Neural cell (in vitro differentiated cells): ENCODE measurements at regions not wholly inside any gene's neighbourhood (a gene's known extent, or its start where the extent isn't known, plus 50 kb on each side); places are given as distances from the start of the nearest gene placed in this dataset.

Experiments
- H2AFZ ChIP-seq: fragments of 200-600, 300-800 bp; sonication (generic), shearing (Covaris generic); 2 replicates; pipeline ENCODE4 v1.6.0; 2014; ENCODE audit warnings: low read depth, mild to moderate bottlenecking, antibody characterized with exemption, low read length, moderate library complexity
- H3F3A ChIP-seq: fragments of 200-600 bp; shearing (Covaris generic); 2 replicates; pipeline ENCODE4 v1.6.1; 2016; ENCODE audit warnings: mild to moderate bottlenecking, moderate library complexity, mixed read lengths, antibody characterized with exemption, low read length; ENCODE audit not compliant: insufficient read depth, poor library complexity, severe bottlenecking
- H3K27ac ChIP-seq: fragments of 200-600, 300-800 bp; sonication (generic), shearing (Covaris generic); 2 replicates; pipeline ENCODE4 v1.5.1; 2014; ENCODE audit warnings: mild to moderate bottlenecking, low read length, moderate library complexity
- H3K27me3 ChIP-seq: fragments of 300-800, 200-600 bp; sonication (generic), shearing (Covaris generic); 2 replicates; pipeline ENCODE4 v1.6.0; 2014; ENCODE audit warnings: mild to moderate bottlenecking, low read depth, low read length, moderate library complexity; ENCODE audit not compliant: insufficient read depth
- H3K36me3 ChIP-seq: fragments of 300-800, 200-600 bp; sonication (generic), shearing (Covaris generic); 2 replicates; pipeline ENCODE4 v1.5.1; 2014; ENCODE audit warnings: mild to moderate bottlenecking, antibody characterized with exemption, low read length, moderate library complexity; ENCODE audit not compliant: insufficient read depth
- H3K4me2 ChIP-seq: fragments of 300-800, 200-600 bp; sonication (generic), shearing (Covaris generic); 2 replicates; pipeline ENCODE4 v1.6.0; 2014; ENCODE audit warnings: mild to moderate bottlenecking, low read length
- H3K4me3 ChIP-seq: fragments of 300-800, 200-600 bp; sonication (generic), shearing (Covaris generic); 2 replicates; pipeline ENCODE4 v1.5.1; 2014; ENCODE audit warnings: mild to moderate bottlenecking, low read length, moderate library complexity
- H3K79me2 ChIP-seq: fragments of 200-600 bp; shearing (Covaris generic); replicated peaks from 2 replicates; pipeline ENCODE4 v1.6.0; 2014; ENCODE audit warnings: mild to moderate bottlenecking, low read length, moderate library complexity; ENCODE audit not compliant: insufficient read depth
- H3K9ac ChIP-seq: fragments of 300-800, 200-600 bp; sonication (generic), shearing (Covaris generic); 2 replicates; pipeline ENCODE4 v1.6.1; 2016; ENCODE audit warnings: mild to moderate bottlenecking, low read length, mixed read lengths
- H3K9me2 ChIP-seq: fragments of 200-600 bp; shearing (Covaris generic); 2 replicates; pipeline ENCODE4 v1.6.1; 2016; ENCODE audit warnings: mild to moderate bottlenecking, low read length, mixed read lengths; ENCODE audit not compliant: insufficient read depth
- H3K9me3 ChIP-seq: fragments of 200-600, 300-800 bp; sonication (generic), shearing (Covaris generic); 2 replicates; pipeline ENCODE4 v1.6.1; 2016; ENCODE audit warnings: mild to moderate bottlenecking, mixed run types, low read length, moderate library complexity, mixed read lengths
- H4K20me1 ChIP-seq: fragments of 200-600 bp; shearing (Covaris generic); 2 replicates; pipeline ENCODE4 v1.6.1; 2016; ENCODE audit warnings: mild to moderate bottlenecking, mixed run types; ENCODE audit not compliant: insufficient read depth
- CTCF ChIP-seq: fragments of 450-650 bp; IDR thresholded peaks from 2 replicates; pipeline ENCODE4 v1.5.1; 2014; ENCODE audit warnings: antibody characterized with exemption, mild to moderate bottlenecking, moderate library complexity; ENCODE audit not compliant: poor library complexity, severe bottlenecking
- EP300 ChIP-seq: fragments of 450-650 bp; conservative IDR thresholded peaks from 2 replicates; pipeline ENCODE4 v1.6.1; 2014; ENCODE audit warnings: antibody characterized with exemption, mild to moderate bottlenecking, moderate library complexity; ENCODE audit not compliant: poor library complexity, severe bottlenecking
- EZH2 ChIP-seq: fragments of 200-600, 300-800 bp; shearing (Covaris generic), sonication (generic); IDR thresholded peaks from 2 replicates; pipeline ENCODE4 v1.6.1; 2014; ENCODE audit warnings: antibody characterized with exemption, low read length, borderline replicate concordance, mild to moderate bottlenecking; ENCODE audit not compliant: insufficient read depth, poor library complexity, severe bottlenecking
- MXI1 ChIP-seq: fragments of 450-650 bp; conservative IDR thresholded peaks from 2 replicates; pipeline ENCODE4 v1.6.1; 2014; ENCODE audit warnings: antibody characterized with exemption, mild to moderate bottlenecking; ENCODE audit not compliant: poor library complexity, severe bottlenecking
- POLR2AphosphoS5 ChIP-seq: IDR thresholded peaks from 2 replicates; pipeline ENCODE4 v1.6.1; 2012
- RAD21 ChIP-seq: fragments of 450-650 bp; conservative IDR thresholded peaks from 2 replicates; pipeline ENCODE4 v1.6.1; 2014; ENCODE audit warnings: antibody characterized with exemption, mild to moderate bottlenecking, moderate library complexity
- REST ChIP-seq: IDR thresholded peaks from 2 replicates; pipeline ENCODE4 v1.6.1; 2012; ENCODE audit warnings: borderline replicate concordance
- SMC3 ChIP-seq: fragments of 450-650 bp; conservative IDR thresholded peaks from 2 replicates; pipeline ENCODE4 v1.6.1; 2014; ENCODE audit warnings: antibody characterized with exemption, mild to moderate bottlenecking, moderate library complexity; ENCODE audit not compliant: poor library complexity
- TAF1 ChIP-seq: IDR thresholded peaks from 2 replicates; pipeline ENCODE4 v1.6.1; 2012; ENCODE audit warnings: low read depth

- TF ChIP-seq TAF1 (no peak), CTCF (no peak), REST (no peak), SMC3 (no peak), EZH2 (no peak), MXI1 (no peak), EP300 (no peak), POLR2AphosphoS5 (no peak), RAD21 (no peak)
- Histone ChIP-seq H3K27ac (no peak overlapping the region), H2AFZ (no peak overlapping the region), H3F3A (no peaks in the 10 kb centered on the region), H4K20me1 (no peaks in the 10 kb centered on the region), H3K4me2 (no peak overlapping the region), H3K27me3 (no peaks in the 10 kb centered on the region), H3K9me2 (no peaks in the 10 kb centered on the region), H3K4me3 (no peak overlapping the region), H3K36me3 (no peaks in the 10 kb centered on the region), H3K9ac (no peak overlapping the region), H3K79me2 (no peaks in the 10 kb centered on the region), H3K9me3 (no peaks in the 10 kb centered on the region)
Measured at GRCh38 chr5:53260446-53260845, 150.9 kb upstream of the MOCS2 start.

- no peak for TF ChIP-seq TAF1
- TF ChIP-seq REST, result no peak
- TF ChIP-seq EP300, result no peak
- TF ChIP-seq MXI1, result no peak
- TF ChIP-seq RAD21, result no peak
- no peak for TF ChIP-seq EZH2
- no peak for TF ChIP-seq CTCF
- no peak for TF ChIP-seq SMC3
- TF ChIP-seq POLR2AphosphoS5, result no peak
- H2AFZ ChIP-seq, result no peak overlapping the region
Measured at GRCh38 chr5:53261245-53261644, 151.7 kb upstream of the MOCS2 start.

More at GRCh38 chr5:53261245-53261644, 151.7 kb upstream of the MOCS2 start:
- Histone ChIP-seq H3K4me3 (no peak overlapping the region), H4K20me1 (no peaks in the 10 kb centered on the region), H3K27me3 (no peaks in the 10 kb centered on the region), H3F3A (no peaks in the 10 kb centered on the region), H3K36me3 (no peaks in the 10 kb centered on the region), H3K9me2 (no peaks in the 10 kb centered on the region), H3K27ac (no peak overlapping the region), H3K4me2 (no peak overlapping the region), H3K9ac (no peak overlapping the region), H3K9me3 (no peaks in the 10 kb centered on the region), H3K79me2 (no peaks in the 10 kb centered on the region)
